ENCODE measurements at regions not wholly inside any gene's neighbourhood (a gene's known extent, or its start where the extent isn't known, plus 50 kb on each side); places are given as distances from the start of the nearest gene placed in this dataset.

DNA sequence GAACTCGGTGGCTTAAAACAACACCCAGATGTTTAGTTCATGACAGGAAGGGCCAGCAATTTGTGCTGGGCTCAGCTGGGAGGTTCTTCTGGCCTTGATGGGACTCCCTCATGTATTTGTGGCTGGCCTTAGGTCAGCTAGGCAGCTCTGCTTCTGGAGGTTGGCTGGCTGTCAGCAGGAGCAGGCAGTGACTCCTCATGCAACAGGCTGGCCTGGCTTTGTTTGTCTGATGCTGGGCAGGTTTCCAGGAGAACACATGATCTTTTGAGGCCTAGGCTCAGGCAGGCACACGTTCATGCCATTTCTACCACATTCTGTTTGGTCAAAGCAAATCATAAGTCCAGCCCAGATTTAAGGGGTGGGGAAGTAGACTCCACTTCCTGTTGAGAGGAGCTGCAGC is 571.2 kb downstream of the TBC1D22A start:
- ChIA-PET POLR2A (no interaction called here), CTCF (no interaction called here)
- Histone ChIP-seq H3K36me3 (ENCODE audit: insufficient read depth, low read length) (no peaks in the 10 kb centered on the region), H3K4me3 (ENCODE audit: low read length) (no peak overlapping the region), H3K27ac (ENCODE audit: low read depth, low read length) (no peak overlapping the region), H3K4me1 (ENCODE audit: insufficient read depth, low read length) (no peaks in the 10 kb centered on the region), H3K9me3 (ENCODE audit: low read length) (no peaks in the 10 kb centered on the region), H3K27me3 (ENCODE audit: insufficient read depth, low read length, poor library complexity, severe bottlenecking) (no peaks in the 10 kb centered on the region)
- H3K27me3 Mint-ChIP-seq, result peaks cover 6 to 24% of the 10 kb centered on the region in 2 donors
- H3K36me3 Mint-ChIP-seq, result peaks cover 0 to 2% (median 0%) of the 10 kb centered on the region in 3 donors
- no peak for DNase-seq
- H3K4me3 Mint-ChIP-seq, result no peak overlapping the region
- no peak overlapping the region for H3K27ac Mint-ChIP-seq
- peaks cover 0 to 3% (median 0%) of the 10 kb centered on the region in 3 donors for H3K4me1 Mint-ChIP-seq
- H3K9me3 Mint-ChIP-seq, result peaks cover 0 to 5% (median 3%) of the 10 kb centered on the region in 5 donors

- Mint-ChIP-seq H3K4me3 (no peak overlapping the region), H3K36me3 (peaks cover 0 to 2% (median 0%) of the 10 kb centered on the region in 3 donors), H3K27me3 (peaks cover 6 to 24% of the 10 kb centered on the region in 2 donors), H3K4me1 (peaks cover 0 to 2% (median 0%) of the 10 kb centered on the region in 3 donors), H3K27ac (no peak overlapping the region), H3K9me3 (peaks cover 0 to 4% (median 2%) of the 10 kb centered on the region in 5 donors)
- CTCF ChIA-PET, result no interaction called here
- Histone ChIP-seq H3K27ac (ENCODE audit: low read depth, low read length) (no peak overlapping the region), H3K4me1 (ENCODE audit: insufficient read depth, low read length) (no peaks in the 10 kb centered on the region), H3K36me3 (ENCODE audit: insufficient read depth, low read length) (no peaks in the 10 kb centered on the region), H3K9me3 (ENCODE audit: low read length) (no peaks in the 10 kb centered on the region), H3K4me3 (ENCODE audit: low read length) (no peak overlapping the region), H3K27me3 (ENCODE audit: insufficient read depth, low read length, poor library complexity, severe bottlenecking) (no peaks in the 10 kb centered on the region)
- POLR2A ChIA-PET, result no interaction called here
- DNase-seq, result no peak
Observed at GRCh38 chr22:47332246-47332980, 570.0 kb downstream of the TBC1D22A start.

DNA sequence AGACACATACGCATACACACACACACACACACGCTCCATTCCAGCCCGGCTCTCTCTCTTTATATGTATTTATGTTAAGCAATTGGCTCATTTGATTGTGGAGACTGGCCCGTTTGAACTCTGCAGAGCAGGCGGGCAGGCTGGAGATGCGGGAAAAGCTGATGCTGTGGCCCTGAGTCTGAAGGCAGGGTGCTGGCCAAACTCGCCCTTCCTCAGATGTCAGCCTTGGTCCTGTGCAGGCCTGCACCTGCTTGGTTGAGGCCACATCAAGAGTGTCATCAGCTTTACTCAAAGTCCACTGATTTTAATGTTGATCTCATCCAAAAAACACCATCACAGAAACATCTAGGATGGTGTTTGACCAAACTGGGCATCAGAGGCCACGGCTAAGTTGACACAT is 569.3 kb downstream of the TBC1D22A start:
- no peak overlapping the region for H3K27ac ChIP-seq (ENCODE audit: low read depth, low read length)
- no peak for DNase-seq
- H3K4me1 Mint-ChIP-seq, result no peaks in the 10 kb centered on the region
- no peaks in the 10 kb centered on the region for H3K27me3 ChIP-seq (ENCODE audit: insufficient read depth, low read length, poor library complexity, severe bottlenecking)
- H3K27ac Mint-ChIP-seq, result no peak overlapping the region
- H3K9me3 Mint-ChIP-seq, result peaks cover 0 to 4% (median 2%) of the 10 kb centered on the region in 5 donors
- peaks cover 6 to 24% of the 10 kb centered on the region in 2 donors for H3K27me3 Mint-ChIP-seq
- H3K36me3 ChIP-seq (ENCODE audit: insufficient read depth, low read length), result no peaks in the 10 kb centered on the region
- H3K36me3 Mint-ChIP-seq, result peaks cover 0 to 2% (median 0%) of the 10 kb centered on the region in 3 donors
- no peaks in the 10 kb centered on the region for H3K4me1 ChIP-seq (ENCODE audit: insufficient read depth, low read length)
- H3K4me3 ChIP-seq (ENCODE audit: low read length), result no peak overlapping the region
- no peak overlapping the region for H3K4me3 Mint-ChIP-seq
- H3K9me3 ChIP-seq (ENCODE audit: low read length), result no peaks in the 10 kb centered on the region
- ChIA-PET CTCF (no interaction called here), POLR2A (no interaction called here)

- peaks cover 0 to 4% (median 0%) of the 10 kb centered on the region in 5 donors for H3K9me3 Mint-ChIP-seq
- Histone ChIP-seq H3K27me3 (ENCODE audit: insufficient read depth, low read length, poor library complexity, severe bottlenecking) (no peaks in the 10 kb centered on the region), H3K36me3 (ENCODE audit: insufficient read depth, low read length) (no peaks in the 10 kb centered on the region), H3K4me1 (ENCODE audit: insufficient read depth, low read length) (no peaks in the 10 kb centered on the region), H3K4me3 (ENCODE audit: low read length) (no peak overlapping the region), H3K27ac (ENCODE audit: low read depth, low read length) (no peak overlapping the region), H3K9me3 (ENCODE audit: low read length) (no peaks in the 10 kb centered on the region)
- H3K4me3 Mint-ChIP-seq, result no peak overlapping the region
- ChIA-PET CTCF (no interaction called here), POLR2A (no interaction called here)
- peaks cover 7 to 25% of the 10 kb centered on the region in 2 donors for H3K27me3 Mint-ChIP-seq
- H3K36me3 Mint-ChIP-seq, result no peaks in the 10 kb centered on the region
- H3K4me1 Mint-ChIP-seq, result no peaks in the 10 kb centered on the region
- H3K27ac Mint-ChIP-seq, result peak overlapping the region in 1 of 8 donors; percentile 47
- DNase-seq, result no peak
Observed at GRCh38 chr22:47329727-47330650, 567.5 kb downstream of the TBC1D22A start.

- H3K27me3 ChIP-seq (ENCODE audit: insufficient read depth, low read length, poor library complexity, severe bottlenecking), result no peaks in the 10 kb centered on the region
- peaks cover 5 to 28% of the 10 kb centered on the region in 2 donors for H3K27me3 Mint-ChIP-seq
- no peak overlapping the region for H3K4me3 Mint-ChIP-seq
- H3K36me3 ChIP-seq (ENCODE audit: insufficient read depth, low read length), result no peaks in the 10 kb centered on the region
- H3K4me3 ChIP-seq (ENCODE audit: low read length), result no peak overlapping the region
- no peak for DNase-seq
- no peaks in the 10 kb centered on the region for H3K9me3 ChIP-seq (ENCODE audit: low read length)
- peaks cover 0 to 4% (median 0%) of the 10 kb centered on the region in 5 donors for H3K9me3 Mint-ChIP-seq
- H3K36me3 Mint-ChIP-seq, result no peaks in the 10 kb centered on the region
- CTCF ChIA-PET, result no interaction called here
- H3K27ac ChIP-seq (ENCODE audit: low read depth, low read length), result no peak overlapping the region
- no peaks in the 10 kb centered on the region for H3K4me1 ChIP-seq (ENCODE audit: insufficient read depth, low read length)
- POLR2A ChIA-PET, result no interaction called here
- H3K4me1 Mint-ChIP-seq, result no peaks in the 10 kb centered on the region
- no peak overlapping the region for H3K27ac Mint-ChIP-seq
Observed at GRCh38 chr22:47328550-47329243, 566.2 kb downstream of the TBC1D22A start.

GRCh38 chr22:47327241-47327640 is 564.8 kb downstream of the TBC1D22A start:
- Histone ChIP-seq H3K27me3 (ENCODE audit: insufficient read depth, low read length, poor library complexity, severe bottlenecking) (no peaks in the 10 kb centered on the region), H3K27ac (ENCODE audit: low read depth, low read length) (no peak overlapping the region), H3K9me3 (ENCODE audit: low read length) (no peaks in the 10 kb centered on the region), H3K36me3 (ENCODE audit: insufficient read depth, low read length) (no peaks in the 10 kb centered on the region), H3K4me3 (ENCODE audit: low read length) (no peak overlapping the region), H3K4me1 (ENCODE audit: insufficient read depth, low read length) (no peaks in the 10 kb centered on the region)
- H3K4me3 Mint-ChIP-seq, result no peak overlapping the region
- ChIA-PET CTCF (no interaction called here), POLR2A (no interaction called here)
- peaks cover 7 to 23% of the 10 kb centered on the region in 2 donors for H3K27me3 Mint-ChIP-seq
- no peaks in the 10 kb centered on the region for H3K36me3 Mint-ChIP-seq
- no peaks in the 10 kb centered on the region for H3K4me1 Mint-ChIP-seq
- peak overlapping the region in 1 of 8 donors; percentile 16 for H3K27ac Mint-ChIP-seq
- DNase-seq, result no peak
- peaks cover 0 to 7% (median 2%) of the 10 kb centered on the region in 5 donors for H3K9me3 Mint-ChIP-seq

GRCh38 chr22:47325249-47325648 is 562.8 kb downstream of the TBC1D22A start:
- Mint-ChIP-seq H3K27me3 (peaks cover 7 to 19% of the 10 kb centered on the region in 2 donors), H3K4me3 (no peak overlapping the region), H3K36me3 (no peaks in the 10 kb centered on the region), H3K27ac (no peak overlapping the region), H3K4me1 (no peaks in the 10 kb centered on the region), H3K9me3 (peaks cover 0 to 7% (median 2%) of the 10 kb centered on the region in 5 donors)
- peaks cover 6% of the 10 kb centered on the region for H3K9me3 ChIP-seq (ENCODE audit: low read length)
- H3K4me3 ChIP-seq (ENCODE audit: low read length), result no peak overlapping the region
- no peaks in the 10 kb centered on the region for H3K36me3 ChIP-seq (ENCODE audit: insufficient read depth, low read length)
- H3K27ac ChIP-seq (ENCODE audit: low read depth, low read length), result no peak overlapping the region
- ChIA-PET CTCF (no interaction called here), POLR2A (no interaction called here)
- no peak for DNase-seq
- H3K4me1 ChIP-seq (ENCODE audit: insufficient read depth, low read length), result no peaks in the 10 kb centered on the region
- H3K27me3 ChIP-seq (ENCODE audit: insufficient read depth, low read length, poor library complexity, severe bottlenecking), result no peaks in the 10 kb centered on the region

Data from CD8-positive, alpha-beta memory T cell (primary cell).